Suppressor macrophage treated with lipopolysaccharide for 1 hour (primary cell): ENCODE measurements at regions not wholly inside any gene's neighbourhood (a gene's known extent, or its start where the extent isn't known, plus 50 kb on each side); places are given as distances from the start of the nearest gene placed in this dataset.
"Not testable (repeated sequence)": the region's sequence is repeated elsewhere in the genome, so short reads cannot be mapped to it uniquely, and the experiment has no call there.

Experiments used
- DNase-seq, 3 donors: peaks; one replicate each; pipeline ENCODE4 v3.0.0-alpha.2; 2020 to 2022

GRCh38 chr1:163583661-163584181 is 262.0 kb downstream of the NUF2 start:
- DNase-seq: no peak

GRCh38 chr1:163585796-163586195 is 264.0 kb downstream of the NUF2 start:
- DNase-seq: no peak

- no peak for DNase-seq
Measured at GRCh38 chr1:163588796-163589195, 267.0 kb downstream of the NUF2 start.

- no peak for DNase-seq
Measured at GRCh38 chr1:163589735-163590134, 268.0 kb downstream of the NUF2 start.

GRCh38 chr1:163591131-163591530 is 269.4 kb downstream of the NUF2 start:
- DNase-seq: not testable (repeated sequence)

GRCh38 chr1:163592623-163593022 is 270.9 kb downstream of the NUF2 start:
- not testable (repeated sequence) for DNase-seq

GRCh38 chr1:163596106-163596505 is 274.4 kb downstream of the NUF2 start:
- DNase-seq: not testable (repeated sequence)

GRCh38 chr1:163596541-163597258 is 274.9 kb downstream of the NUF2 start:
- DNase-seq: no peak

GRCh38 chr1:163604321-163604720 is 282.6 kb downstream of the NUF2 start:
- DNase-seq: no peak

GRCh38 chr1:163604896-163605295 is 283.1 kb downstream of the NUF2 start:
- DNase-seq: no peak

GRCh38 chr1:163608979-163609378 is 287.2 kb downstream of the NUF2 start:
- no peak for DNase-seq

- DNase-seq: no peak
Measured at GRCh38 chr1:163609858-163610257, 288.1 kb downstream of the NUF2 start.

- DNase-seq: no peak
Measured at GRCh38 chr1:163610486-163610885, 288.7 kb downstream of the NUF2 start.

- no peak for DNase-seq
Measured at GRCh38 chr1:163614361-163614760, 292.6 kb downstream of the NUF2 start.

GRCh38 chr1:163628034-163628773 is 306.4 kb downstream of the NUF2 start:
- no peak for DNase-seq

GRCh38 chr1:163632269-163632668 is 310.5 kb downstream of the NUF2 start:
- DNase-seq: no peak

- no peak for DNase-seq
Measured at GRCh38 chr1:163633366-163633765, 311.6 kb downstream of the NUF2 start.

- DNase-seq: not testable (repeated sequence)
Measured at GRCh38 chr1:163645676-163646075, 323.9 kb downstream of the NUF2 start.

- DNase-seq: no peak
Measured at GRCh38 chr1:163650624-163651023, 328.9 kb downstream of the NUF2 start.

- no peak for DNase-seq
Measured at GRCh38 chr1:163652441-163652840, 330.7 kb downstream of the NUF2 start.

- DNase-seq: no peak
Measured at GRCh38 chr1:163655565-163655964, 333.8 kb downstream of the NUF2 start.

- no peak for DNase-seq
Measured at GRCh38 chr1:163656095-163656759, 334.5 kb downstream of the NUF2 start.

- DNase-seq: no peak
Measured at GRCh38 chr1:163657719-163658118, 336.0 kb downstream of the NUF2 start.

- DNase-seq: no peak
Measured at GRCh38 chr1:163661391-163661790, 339.6 kb downstream of the NUF2 start.
